HG03135 (cell line): ENCODE measurements at regions not wholly inside any gene's neighbourhood (a gene's known extent, or its start where the extent isn't known, plus 50 kb on each side); places are given as distances from the start of the nearest gene placed in this dataset.

Source experiments
- ATAC-seq: cut with Tn5 transposase; IDR thresholded peaks from one replicate; pipeline ENCODE4 v1.9.1; 2021; ENCODE audit warnings: mild to moderate bottlenecking, moderate library complexity; ENCODE audit not compliant: unreplicated experiment

DNA sequence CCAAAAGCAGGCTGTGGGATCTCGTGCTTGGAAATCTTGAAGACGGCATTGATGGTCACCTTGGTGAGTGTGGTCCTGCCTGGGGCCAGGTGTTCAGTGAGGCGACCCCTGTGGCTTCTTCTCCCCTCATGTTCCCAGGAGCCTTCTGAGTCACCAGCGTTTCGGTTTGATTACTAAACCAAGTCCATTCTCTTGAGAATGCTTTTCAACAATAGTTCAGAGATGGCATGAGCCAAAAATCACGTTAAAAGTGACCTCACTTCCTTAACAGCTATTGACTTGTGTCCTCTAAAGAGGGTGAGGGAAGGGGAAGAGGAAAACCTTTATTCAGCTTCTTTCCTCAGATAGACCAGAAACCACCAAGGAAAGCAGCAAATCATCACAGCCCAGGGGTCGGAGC lies 315.2 kb downstream of the GATA3 start:
- ATAC-seq: no peak

DNA sequence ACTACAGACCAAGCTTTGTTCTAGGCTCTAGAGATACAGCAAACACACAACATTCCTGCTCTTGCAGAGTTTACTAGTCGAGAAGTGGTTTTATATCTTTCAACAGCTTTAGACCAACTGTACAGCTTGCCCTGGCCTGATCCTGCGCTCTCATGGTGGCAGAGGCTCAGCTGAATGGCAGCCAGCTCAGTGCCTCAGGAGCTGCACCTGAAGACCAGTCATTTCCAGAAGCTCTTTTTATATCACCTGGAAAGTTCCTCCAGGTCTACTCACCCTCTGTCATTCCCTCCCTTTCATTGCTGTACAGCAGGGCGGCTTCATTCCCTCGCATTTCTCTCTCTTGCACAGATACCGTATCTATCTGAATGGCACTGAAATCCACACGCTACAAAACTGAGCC lies 319.8 kb downstream of the GATA3 start:
- no peak for ATAC-seq

DNA sequence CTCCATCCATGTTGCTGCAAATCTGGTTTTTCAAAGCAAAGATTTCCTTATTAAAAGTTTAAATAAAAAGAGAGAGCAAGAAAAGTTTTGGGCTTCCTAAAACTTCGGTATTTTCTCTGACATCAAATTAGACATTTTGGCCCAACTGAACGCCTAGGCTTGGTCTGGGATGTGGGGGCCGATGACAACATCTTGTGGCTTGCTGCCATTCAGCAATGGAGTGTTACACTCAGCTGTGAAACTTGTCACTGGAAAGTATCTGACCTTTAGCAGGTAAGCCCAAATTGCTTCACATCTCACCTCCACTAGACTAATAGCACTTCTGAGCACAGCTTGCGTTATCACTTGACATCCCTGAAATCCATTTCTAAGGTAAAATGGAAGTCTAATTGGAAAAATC lies 320.6 kb downstream of the GATA3 start:
- ATAC-seq: no peak

DNA sequence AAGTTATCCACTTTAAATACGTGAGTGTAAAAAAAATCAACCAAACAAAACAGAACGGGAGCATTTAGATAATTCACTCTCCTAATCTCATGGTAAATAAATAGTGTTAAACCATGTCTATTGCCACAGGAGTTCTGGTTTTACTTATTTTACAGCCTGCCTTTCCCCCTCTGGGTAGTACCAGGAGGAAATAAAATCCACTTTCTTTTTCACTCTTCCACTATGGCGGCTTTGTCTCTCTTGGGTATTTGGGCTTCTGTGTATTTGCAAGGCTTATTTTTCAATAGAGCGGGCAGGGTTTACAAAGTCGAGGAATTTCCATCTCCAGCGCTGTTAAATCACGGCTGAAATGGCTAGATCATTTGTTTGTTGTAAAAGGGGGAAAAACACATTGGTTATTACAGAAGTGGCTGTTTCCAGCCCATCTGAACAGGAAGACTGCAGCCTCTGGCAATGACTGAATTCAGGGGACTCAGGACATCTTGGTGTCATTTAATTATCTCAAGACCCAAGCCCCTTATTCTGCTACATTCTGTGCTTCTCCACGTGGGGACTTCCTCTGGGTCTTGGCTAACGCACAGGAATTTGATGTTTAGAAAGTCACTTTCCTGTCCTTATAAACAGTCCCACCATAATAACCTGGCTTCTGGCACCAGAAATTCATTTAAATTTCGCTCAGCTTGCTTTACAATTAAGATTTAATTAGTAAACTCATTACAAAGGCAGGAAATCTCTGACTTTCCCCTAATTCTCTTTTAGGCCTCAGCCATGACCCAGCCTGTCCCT lies 323.9 kb downstream of the GATA3 start:
- no peak for ATAC-seq

DNA sequence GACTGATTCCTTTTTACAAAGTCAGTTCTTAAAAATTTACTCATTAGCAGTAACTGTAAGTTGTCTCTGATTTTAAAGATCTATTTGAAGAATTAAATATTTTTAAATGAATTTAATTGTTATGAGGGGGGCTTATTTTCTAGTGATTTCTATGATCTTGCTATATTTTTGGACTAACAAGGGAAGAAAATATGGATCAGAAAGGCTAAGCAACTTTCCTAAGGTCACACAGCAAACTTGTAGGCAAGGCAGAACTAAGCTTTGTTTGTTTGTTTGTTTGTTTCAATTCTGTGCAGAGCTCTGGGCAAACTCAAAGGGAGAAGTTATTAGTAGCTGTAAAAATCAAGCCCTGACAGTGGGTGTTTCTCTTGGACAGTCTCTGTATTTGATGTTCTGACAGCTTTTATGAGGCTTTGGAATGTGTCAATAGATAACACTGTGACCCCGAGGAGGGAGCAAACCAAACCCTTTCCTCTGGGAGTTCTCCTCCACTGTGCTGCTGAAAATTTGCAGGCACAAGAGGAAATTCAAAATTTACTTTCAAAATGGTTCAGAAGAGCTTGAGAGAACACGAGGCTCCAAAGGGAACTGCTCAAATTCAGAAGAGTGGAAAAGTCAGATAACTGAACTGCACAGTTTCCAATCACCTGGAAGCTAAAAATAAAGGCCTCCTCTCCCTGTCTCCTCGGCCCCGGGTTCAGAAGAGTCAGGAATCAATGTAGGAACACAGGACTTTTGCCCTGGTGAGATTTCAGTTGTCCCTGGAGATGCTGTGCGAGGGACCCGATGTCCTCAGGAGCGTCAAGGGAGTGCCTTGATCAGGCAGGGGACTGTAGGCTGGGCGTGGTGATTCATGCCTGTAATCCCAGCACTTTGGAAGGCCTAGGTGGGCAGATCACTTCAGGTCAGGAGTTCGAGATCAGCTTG lies 325.7 kb downstream of the GATA3 start:
- ATAC-seq: no peak

DNA sequence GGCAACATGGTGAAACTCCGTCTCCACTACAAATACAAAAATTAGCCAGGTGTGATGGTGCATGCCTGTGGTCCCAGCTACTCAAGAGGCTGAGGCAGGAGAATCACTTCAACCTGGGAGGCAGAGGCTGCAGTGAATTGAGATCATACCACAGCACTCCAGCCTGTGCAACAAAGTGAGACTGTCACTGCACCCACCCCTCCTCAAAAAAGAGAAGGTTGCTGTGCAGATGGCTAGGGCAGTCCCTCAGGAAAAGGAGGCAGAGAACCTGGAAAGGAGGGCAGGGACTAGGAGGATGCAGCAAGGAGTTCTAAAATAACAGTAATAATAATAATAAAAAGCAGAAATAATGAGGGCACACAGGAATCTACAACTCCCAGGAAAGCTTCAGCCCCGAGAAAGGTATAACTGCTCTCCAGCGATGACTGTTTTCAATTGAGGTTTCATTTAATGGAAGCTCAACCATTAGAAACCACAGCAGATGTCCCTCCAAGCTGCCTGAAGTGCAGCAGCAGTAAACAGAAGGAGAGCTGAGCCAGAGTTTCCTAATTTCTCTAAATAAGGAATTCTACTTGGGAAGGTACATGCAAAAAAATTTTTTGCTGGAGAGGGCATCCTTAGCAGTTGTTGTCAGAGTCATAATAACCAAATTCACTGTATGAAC lies 326.5 kb downstream of the GATA3 start:
- ATAC-seq: no peak

DNA sequence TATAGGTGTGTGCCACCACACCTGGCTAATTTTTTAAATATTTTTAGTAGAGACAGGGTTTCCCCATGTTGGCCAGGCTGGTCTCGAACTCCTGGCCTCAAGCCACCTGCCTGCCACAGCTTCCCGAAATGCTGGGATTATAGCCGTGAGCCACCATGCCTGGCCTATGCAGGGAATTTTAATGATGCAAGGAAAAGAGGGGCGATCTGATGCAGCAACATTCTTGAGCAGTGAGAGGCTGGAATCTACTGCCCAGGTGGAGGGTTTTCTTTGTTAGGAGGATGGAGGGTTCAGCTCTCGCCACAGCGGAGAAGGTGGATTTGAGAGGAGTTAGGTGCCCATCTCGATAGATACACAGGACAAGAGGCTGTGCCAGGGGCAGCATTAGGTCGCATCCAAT lies 332.3 kb downstream of the GATA3 start:
- no peak for ATAC-seq

DNA sequence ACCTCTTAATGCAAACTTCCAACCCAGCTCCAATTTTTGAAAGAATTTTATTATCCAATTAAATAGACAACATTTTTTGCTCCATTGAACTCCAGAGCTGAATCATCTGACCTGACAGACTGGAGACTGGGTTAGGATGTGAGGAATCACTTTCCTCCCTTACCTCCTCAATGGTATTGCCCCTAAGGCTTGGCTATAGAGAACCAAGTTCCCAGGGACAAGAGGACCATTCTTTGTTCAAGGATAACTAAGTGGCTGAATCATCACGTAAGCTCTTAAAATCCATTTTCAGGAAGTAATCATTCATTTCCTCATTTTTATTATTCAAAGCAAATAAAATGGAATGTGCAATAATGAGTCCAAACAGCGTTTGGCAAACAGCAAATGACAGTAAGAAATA lies 335.1 kb downstream of the GATA3 start:
- ATAC-seq: no peak

DNA sequence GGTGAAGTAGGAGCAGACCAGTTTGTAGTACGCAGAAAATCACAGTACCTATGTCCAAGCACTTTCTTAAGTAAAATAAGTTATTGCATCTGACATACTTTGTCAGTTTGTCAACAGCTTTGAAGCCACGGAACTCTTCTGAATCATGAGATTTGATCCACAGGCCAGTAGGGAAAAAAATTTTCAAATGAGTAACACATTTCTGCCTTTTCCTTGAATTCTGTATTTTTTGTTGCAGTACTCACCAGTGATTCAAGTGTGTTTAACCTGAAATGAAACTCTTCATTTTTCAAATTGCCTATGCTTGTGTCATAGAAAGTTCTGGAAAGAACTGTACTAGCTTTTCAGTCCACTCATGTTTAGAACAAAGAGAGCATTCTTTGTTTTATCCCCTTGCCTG lies 337.7 kb downstream of the GATA3 start:
- ATAC-seq: no peak

DNA sequence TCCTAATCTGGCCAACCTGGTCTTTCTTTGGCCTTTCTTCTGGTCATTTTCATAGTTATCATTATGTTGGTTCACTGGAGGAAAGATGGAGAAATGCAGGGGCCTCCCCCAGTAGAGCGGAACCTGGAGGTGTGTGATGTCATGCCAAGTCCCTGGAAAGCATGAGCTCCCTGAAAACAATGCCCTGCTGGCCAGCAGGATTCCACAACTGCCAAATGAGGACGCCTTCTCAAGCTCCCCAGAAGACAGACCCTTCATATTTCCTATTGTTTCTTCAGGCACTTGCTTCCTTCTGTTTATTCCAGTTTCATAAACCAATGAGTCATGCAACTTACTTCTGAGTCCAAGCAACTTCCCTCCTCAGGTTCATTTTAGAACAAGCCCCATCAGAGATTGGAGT lies 339.0 kb downstream of the GATA3 start:
- no peak for ATAC-seq

DNA sequence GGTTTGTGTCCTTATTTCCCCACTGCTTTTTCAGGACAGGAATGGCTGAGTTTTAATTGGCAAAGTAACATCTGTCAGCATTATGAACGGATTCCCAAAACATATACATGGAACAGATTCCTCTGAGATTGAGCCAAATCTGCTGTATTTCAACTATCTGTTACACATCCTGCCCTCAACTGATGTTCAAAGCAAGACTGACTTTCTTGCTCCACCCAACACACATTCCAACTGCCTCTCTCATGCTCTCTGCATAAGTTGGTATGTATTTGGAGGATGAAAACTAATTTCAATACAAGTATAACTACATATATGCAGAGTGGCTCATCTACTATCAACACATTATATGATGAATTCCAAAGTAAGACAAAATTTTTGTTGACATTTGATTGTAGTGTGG lies 342.2 kb downstream of the GATA3 start:
- ATAC-seq: no peak

DNA sequence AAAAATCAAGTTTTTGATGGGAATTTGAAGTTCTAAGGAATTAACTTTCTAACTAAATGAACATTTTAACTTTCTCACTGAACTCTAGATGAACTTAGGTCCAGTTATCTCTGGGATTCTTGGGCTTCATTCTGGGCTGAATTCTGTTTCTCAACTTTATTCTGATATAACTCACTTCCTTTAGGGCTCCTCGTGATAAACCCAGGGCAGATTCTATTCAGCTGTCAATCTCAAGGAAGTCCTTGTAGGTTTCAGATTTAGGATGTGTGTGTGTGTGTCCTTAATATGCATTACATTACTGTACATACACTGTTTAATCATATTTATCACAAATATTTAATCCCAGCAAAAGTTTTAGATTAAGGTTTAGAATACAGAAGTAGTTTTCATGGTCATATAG lies 344.3 kb downstream of the GATA3 start:
- ATAC-seq: no peak

DNA sequence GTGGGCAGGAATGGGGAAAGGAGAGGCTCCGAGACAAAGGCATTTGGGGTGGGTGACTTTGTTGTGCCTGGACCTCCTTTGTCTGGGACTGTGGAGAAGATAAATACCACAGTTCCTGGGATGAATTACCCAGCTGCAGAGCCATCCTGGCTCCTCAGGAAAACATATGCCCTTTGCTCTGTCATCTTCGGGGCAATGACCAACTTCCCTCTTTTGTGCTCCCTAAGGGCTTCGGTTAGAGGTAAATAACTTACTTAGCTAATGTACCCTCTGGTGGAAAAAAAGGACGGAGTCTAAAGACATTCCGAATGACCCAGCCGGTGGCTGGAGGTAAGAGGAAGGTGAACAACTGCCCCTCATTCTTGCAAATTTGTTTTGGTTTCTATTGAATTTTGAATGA lies 345.7 kb downstream of the GATA3 start:
- no peak for ATAC-seq

DNA sequence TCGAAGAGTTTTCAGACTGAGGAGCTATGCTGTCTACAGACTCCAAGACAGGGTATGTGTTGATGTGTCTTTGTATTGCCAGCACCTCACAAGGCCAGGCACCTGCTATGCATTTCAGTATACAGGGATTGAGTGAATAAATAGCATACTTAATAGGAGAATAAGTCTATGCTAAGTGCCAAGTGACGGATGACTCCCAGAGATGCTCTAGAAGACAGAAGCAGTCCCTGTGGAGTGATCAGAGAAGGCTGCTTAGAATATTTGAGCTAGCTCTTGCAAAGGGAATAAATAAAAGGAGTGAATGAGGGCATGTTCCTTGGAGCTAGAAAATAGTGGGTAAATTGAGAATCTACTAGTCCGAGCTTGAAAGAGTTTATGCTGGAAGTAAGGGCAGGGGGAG lies 346.4 kb downstream of the GATA3 start:
- ATAC-seq: no peak

DNA sequence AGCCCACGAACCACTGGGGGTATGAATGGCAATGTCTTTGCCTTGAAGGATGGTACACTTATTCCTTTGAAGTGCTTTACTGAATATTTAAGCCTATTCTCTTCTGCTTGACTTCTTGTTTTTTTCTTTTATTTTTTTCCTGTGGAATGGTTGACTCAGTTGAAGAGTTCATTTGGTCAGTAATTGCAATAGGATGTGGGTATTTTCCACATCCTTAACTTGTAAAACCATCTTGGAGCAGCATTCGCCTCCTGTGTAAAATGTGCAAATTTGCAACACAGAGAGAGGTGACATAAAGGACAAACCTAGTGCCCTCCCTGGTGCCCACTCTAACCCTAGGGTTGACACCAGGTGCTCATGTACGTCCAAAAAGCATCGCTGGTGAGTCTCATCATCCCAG lies 347.0 kb downstream of the GATA3 start:
- ATAC-seq: no peak

DNA sequence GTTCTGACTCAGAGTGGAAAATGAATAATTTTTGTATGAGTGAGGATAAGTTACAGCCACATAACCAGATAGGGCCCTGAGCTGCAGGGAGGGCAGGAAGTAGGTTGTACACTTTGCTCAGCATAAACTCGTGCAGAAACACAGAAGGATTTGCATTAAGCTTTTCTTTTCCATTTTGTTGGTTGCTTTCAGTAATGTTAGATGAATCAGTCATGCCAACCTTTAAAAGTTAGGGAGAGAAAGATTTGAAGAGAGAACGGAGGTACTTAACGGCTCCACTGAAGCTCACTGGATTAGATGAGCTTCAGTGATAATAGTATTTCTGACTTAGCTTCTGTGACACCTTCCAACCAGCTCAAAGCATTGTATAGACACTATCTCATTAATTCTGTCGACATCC lies 348.1 kb downstream of the GATA3 start:
- no peak for ATAC-seq

DNA sequence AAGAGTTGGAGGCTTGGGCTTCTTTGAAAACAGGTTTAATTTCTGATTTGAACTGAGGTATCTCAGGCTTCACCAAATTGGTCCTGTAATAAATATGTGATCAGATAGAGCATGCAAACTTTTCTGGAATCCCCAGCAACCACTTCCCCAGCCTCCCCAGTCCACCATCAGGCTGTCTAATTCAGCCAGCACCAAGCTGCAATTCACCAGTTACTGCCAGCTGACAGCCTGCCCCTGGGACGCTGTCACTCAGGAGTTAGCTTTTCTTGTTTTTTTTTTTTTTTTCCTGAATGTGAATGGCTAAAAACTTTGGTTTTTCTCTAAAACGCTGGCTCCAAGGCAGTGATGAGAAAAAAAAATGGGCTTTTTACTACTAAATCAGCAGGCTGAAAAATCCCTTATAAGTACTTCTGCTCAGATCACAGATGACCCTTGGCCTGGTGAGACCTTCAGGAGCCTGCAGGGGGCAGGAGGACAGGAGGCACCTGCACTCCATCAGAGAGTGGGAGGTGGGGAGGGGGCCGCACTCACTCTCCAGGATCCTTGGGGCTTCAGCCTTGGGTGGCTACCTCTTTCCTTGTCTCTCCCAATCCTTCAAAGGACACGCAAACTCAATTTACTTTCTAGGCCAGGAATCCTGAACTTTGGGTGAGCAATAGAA lies 349.4 kb downstream of the GATA3 start:
- no peak for ATAC-seq

DNA sequence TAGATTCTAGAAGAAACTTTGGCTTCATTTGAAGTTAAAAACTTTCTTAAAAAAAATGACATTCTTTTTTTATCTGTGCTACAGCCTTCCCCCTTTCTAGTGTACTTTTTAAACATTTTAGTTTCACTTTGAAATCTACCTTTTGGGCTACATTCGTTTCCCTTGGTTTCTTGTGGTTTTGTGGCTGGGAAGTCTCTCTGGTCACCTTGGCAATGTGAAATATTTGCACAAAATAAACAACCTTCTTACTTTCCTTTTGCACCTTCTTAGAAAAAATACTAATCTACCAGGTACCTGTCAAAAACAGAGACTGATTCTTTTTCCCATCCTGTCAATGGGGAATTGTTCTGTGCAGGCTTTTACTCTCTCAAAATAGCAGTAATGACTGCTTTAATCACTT lies 350.2 kb downstream of the GATA3 start:
- peak; percentile 74 for ATAC-seq

DNA sequence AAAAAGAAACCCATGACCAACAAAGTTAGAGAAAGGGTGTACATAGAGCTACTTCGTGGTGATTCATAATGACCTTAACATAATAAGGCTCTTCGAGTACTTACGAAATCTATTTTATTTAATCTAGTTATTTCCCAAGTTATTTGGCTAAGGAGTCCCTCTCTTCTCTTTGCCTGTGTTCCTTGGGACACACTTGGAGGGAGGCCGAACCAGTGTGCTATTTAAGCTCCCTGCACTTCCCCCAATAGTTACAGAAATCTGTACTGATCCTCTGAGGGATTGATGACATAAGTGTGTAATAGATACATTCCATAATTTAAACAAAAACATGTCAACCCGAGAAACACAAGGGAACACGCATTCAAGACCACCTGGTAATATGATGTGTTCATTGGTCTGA lies 351.1 kb downstream of the GATA3 start:
- no peak for ATAC-seq

DNA sequence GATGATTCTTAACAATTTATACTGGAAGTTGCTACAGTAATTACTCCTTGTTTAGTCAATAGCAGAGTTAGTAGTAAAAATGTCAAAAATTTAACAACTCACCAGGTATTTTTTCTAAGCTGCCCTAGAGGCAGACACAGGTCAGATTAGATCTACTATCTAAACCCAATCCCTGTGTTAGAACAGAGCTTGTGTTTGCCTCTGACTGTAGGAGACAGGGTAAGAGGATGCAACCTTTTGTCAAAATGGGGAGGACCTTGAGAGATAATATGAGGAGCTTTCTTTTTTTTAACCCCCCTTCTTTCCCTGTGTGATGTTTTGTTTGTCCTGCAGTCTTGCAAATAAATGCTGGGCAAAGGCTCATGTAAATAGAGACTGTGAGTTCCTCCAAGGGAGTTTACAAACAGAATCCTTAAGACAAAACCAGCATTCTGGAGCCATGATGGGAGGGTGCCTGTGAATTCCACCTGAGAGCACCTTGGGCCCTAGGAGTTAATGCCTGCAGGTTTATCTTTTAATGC lies 353.1 kb downstream of the GATA3 start:
- ATAC-seq: no peak

DNA sequence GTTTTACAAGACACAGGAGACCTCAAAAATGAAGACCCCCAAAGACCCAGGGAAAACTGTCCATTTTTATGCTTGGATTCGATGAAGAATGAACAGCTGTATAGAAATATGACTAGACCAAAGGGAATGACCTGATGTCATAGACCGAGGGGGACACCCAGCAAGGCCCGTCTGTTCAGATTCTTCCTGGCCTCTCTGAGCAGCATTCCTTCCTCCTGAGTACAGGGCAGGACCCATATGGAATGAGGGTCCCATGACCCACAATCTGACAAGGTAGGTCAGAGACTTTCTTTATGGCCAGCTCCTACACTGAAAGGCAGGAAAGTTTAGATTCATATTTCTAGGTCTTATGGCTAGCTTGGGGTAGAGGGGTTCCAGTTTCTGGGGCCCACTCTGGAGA lies 356.0 kb downstream of the GATA3 start:
- no peak for ATAC-seq
